ENCODE measurements at regions not wholly inside any gene's neighbourhood (a gene's known extent, or its start where the extent isn't known, plus 50 kb on each side); places are given as distances from the start of the nearest gene placed in this dataset.
"Not testable (repeated sequence)": the region's sequence is repeated elsewhere in the genome, so short reads cannot be mapped to it uniquely, and the experiment has no call there.

DNA sequence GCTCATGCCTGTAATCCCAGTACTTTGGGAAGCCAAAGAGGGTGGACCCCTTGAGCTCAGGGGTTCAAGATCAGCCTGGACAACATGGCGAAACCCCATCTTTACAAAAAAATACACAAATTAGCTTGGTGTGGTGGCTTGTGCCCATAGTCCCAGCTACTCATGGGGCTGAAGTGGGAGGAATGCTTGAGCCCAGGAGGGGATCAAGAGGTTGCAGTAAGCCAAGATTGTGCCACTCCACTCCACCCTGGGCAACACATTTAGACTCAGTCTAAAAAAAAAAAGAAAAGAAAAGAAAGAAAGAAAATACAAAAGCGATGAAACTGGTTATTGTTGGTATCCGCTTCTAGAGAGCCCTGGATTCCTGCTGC, 597.4 kb downstream of the UQCRFS1 start:
- Mint-ChIP-seq H3K4me1 (ENCODE audit: low read depth, unreplicated experiment) (no peaks in the 10 kb centered on the region), H3K36me3 (ENCODE audit: insufficient read depth, unreplicated experiment) (no peaks in the 10 kb centered on the region), H3K9me3 (ENCODE audit: low read depth, unreplicated experiment) (peaks cover 17% of the 10 kb centered on the region), H3K4me3 (ENCODE audit: low read depth, unreplicated experiment) (no peak overlapping the region), H3K27me3 (ENCODE audit: unreplicated experiment) (peaks cover 15% of the 10 kb centered on the region), H3K27ac (ENCODE audit: unreplicated experiment) (no peak overlapping the region)
- no peak for DNase-seq
- CTCF ChIA-PET, result no interaction called here
- intact Hi-C loops (cut with micrococcal nuclease; ENCODE audit: unreplicated experiment), result no loop called here
- TF ChIP-seq, protein P1, sequence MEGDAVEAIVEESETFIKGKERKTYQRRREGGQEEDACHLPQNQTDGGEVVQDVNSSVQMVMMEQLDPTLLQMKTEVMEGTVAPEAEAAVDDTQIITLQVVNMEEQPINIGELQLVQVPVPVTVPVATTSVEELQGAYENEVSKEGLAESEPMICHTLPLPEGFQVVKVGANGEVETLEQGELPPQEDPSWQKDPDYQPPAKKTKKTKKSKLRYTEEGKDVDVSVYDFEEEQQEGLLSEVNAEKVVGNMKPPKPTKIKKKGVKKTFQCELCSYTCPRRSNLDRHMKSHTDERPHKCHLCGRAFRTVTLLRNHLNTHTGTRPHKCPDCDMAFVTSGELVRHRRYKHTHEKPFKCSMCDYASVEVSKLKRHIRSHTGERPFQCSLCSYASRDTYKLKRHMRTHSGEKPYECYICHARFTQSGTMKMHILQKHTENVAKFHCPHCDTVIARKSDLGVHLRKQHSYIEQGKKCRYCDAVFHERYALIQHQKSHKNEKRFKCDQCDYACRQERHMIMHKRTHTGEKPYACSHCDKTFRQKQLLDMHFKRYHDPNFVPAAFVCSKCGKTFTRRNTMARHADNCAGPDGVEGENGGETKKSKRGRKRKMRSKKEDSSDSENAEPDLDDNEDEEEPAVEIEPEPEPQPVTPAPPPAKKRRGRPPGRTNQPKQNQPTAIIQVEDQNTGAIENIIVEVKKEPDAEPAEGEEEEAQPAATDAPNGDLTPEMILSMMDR (IDR thresholded peaks at IDR 0.05; ENCODE audit: unreplicated experiment), result no peak
- BruUV-seq (replicated peaks), result no TSS peak

DNA sequence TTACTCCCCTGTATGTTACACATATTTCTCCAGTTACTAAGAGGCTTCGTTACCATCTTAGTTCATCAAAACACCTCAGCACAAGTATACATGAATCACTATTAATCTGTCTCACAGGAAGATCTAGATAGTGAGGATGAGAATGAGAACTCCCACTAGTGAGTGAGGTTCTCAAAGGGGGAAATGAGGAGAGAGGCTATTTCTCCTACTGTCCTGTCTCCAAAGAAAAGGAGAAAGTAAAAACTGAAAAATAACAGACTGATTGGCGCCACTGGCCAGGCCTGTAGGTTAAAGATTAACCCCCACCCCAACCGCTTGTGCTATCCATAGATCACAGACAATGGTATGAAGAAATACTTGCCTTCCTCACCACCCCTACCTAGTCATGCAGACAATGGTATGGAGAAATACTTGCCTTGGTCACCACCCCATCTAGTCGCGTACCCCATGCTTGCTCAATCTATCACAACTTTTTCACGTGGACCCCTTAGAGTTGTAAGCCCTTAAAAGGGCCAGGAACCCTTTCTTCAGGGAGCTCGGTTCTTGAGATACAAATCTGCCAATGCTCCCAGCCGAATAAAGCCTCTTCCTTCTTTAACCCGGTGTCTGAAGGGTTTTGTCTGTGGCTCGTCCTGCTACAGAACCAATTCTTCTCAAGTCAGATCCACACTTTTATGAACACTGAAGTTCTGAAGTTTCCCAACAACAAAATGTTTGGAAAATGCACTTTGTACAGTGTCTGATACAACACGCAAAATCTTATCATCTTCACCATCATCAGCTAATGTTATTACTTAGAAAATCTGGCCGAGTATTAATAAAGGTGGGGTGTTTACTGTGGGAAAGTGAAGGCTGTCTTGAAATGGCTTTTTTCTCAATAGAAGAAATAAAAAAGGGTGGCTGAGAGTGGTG, 598.1 kb downstream of the UQCRFS1 start:
- Mint-ChIP-seq H3K4me1 (ENCODE audit: low read depth, unreplicated experiment) (no peaks in the 10 kb centered on the region), H3K36me3 (ENCODE audit: insufficient read depth, unreplicated experiment) (no peaks in the 10 kb centered on the region), H3K27me3 (ENCODE audit: unreplicated experiment) (peaks cover 9% of the 10 kb centered on the region), H3K27ac (ENCODE audit: unreplicated experiment) (no peak overlapping the region), H3K4me3 (ENCODE audit: low read depth, unreplicated experiment) (no peak overlapping the region), H3K9me3 (ENCODE audit: low read depth, unreplicated experiment) (peaks cover 14% of the 10 kb centered on the region)
- DNase-seq, result no peak
- CTCF ChIA-PET, result no interaction called here
- BruUV-seq (replicated peaks), result no TSS peak
- TF ChIP-seq, protein P1 (IDR thresholded peaks at IDR 0.05; ENCODE audit: unreplicated experiment), result no peak
- intact Hi-C loops (cut with micrococcal nuclease; ENCODE audit: unreplicated experiment), result no loop called here

DNA sequence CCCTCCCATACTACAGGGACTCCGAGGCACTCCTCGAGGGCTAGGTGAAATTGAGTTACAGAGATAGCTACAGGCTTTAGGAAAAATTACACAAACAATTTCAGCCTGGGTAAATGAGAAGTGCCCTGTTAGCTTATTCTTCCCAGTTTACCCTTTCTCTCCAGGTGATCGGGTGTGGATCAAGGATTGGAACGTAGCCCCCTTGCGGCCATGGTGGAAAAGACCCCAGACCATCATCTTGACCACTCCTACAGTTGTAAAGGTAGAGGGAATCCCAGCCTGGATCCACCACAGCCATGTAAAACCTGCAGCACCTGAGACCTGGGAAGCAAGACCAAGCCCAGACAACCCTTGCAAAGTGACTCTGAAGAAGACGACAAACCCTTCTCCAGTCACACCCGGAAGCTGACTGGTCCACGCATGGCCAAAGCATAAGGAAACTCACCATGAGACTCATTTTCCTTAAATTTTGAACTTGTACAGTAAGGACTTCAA, 600.6 kb downstream of the UQCRFS1 start:
- peaks cover 10% of the 10 kb centered on the region for H3K9me3 Mint-ChIP-seq (ENCODE audit: low read depth, unreplicated experiment)
- no TSS peak for BruUV-seq (replicated peaks)
- intact Hi-C loops (cut with micrococcal nuclease; ENCODE audit: unreplicated experiment), result no loop called here

DNA sequence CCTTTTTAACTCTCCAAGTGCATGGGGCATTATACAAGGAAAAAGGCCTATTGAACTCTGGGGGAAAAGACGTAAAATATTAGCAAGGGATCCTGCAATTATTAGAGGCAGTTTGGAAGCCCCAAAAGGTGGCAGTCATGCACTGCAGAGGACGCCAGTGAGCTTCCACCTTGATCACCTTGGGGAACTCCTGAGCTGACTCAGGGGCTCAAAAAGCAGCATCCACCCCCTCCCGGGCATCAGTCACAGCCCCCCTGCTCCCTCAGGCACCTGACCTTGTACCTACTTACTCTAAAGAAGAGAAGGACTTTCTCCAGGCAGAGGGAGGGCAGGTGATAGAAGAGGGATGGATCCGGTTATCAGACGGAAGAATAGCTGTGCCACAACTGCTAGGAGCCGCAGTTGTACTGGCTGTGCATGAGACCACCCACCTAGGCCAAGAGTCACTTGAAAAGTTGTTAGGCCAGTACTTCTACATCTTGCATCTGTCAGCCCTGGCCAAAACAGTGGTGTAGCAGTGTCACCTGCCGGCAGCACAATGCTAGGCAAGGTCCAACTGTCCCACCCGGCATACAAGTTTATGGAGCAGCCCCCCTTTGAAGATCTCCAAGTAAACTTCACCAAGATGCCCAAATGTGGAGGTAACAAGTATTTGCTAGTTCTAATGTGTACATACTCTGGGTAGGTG, 601.6 kb downstream of the UQCRFS1 start:
- H3K4me3 Mint-ChIP-seq (ENCODE audit: low read depth, unreplicated experiment); CTCF ChIA-PET; intact Hi-C loops (cut with micrococcal nuclease; ENCODE audit: unreplicated experiment); H3K4me1 Mint-ChIP-seq (ENCODE audit: low read depth, unreplicated experiment); H3K36me3 Mint-ChIP-seq (ENCODE audit: insufficient read depth, unreplicated experiment); H3K27ac Mint-ChIP-seq (ENCODE audit: unreplicated experiment); DNase-seq; BruUV-seq (replicated peaks); H3K27me3 Mint-ChIP-seq (ENCODE audit: unreplicated experiment): not testable (repeated sequence)
- H3K9me3 Mint-ChIP-seq (ENCODE audit: low read depth, unreplicated experiment), result peaks cover 11% of the 10 kb centered on the region

More for the DNA sequence above, 600.6 kb downstream of the UQCRFS1 start:
- CTCF ChIA-PET, result no interaction called here
- H3K4me1 Mint-ChIP-seq (ENCODE audit: low read depth, unreplicated experiment), result peaks cover under 1% of the 10 kb centered on the region
- no peak for DNase-seq
- no peak overlapping the region for H3K4me3 Mint-ChIP-seq (ENCODE audit: low read depth, unreplicated experiment)
- TF ChIP-seq, protein P1 (IDR thresholded peaks at IDR 0.05; ENCODE audit: unreplicated experiment), result no peak
- H3K27ac Mint-ChIP-seq (ENCODE audit: unreplicated experiment), result no peak overlapping the region
- no peaks in the 10 kb centered on the region for H3K27me3 Mint-ChIP-seq (ENCODE audit: unreplicated experiment)
- H3K36me3 Mint-ChIP-seq (ENCODE audit: insufficient read depth, unreplicated experiment), result no peaks in the 10 kb centered on the region

Data from Calu3 (cell line).